Stimulated activated CD4-positive, alpha-beta T cell treated with anti-CD3 and anti-CD28 coated beads, Interleukin-12 subunit alpha, Interleukin-12 subunit beta, amount 100 ng/mL, for 4 hours (primary cell): ENCODE measurements at regions not wholly inside any gene's neighbourhood (a gene's known extent, or its start where the extent isn't known, plus 50 kb on each side); places are given as distances from the start of the nearest gene placed in this dataset.
"Not testable (repeated sequence)": the region's sequence is repeated elsewhere in the genome, so short reads cannot be mapped to it uniquely, and the experiment has no call there.

Experiments used
- DNase-seq: peaks from one replicate; pipeline ENCODE4 v3.0.0-alpha.2; 2020

DNA sequence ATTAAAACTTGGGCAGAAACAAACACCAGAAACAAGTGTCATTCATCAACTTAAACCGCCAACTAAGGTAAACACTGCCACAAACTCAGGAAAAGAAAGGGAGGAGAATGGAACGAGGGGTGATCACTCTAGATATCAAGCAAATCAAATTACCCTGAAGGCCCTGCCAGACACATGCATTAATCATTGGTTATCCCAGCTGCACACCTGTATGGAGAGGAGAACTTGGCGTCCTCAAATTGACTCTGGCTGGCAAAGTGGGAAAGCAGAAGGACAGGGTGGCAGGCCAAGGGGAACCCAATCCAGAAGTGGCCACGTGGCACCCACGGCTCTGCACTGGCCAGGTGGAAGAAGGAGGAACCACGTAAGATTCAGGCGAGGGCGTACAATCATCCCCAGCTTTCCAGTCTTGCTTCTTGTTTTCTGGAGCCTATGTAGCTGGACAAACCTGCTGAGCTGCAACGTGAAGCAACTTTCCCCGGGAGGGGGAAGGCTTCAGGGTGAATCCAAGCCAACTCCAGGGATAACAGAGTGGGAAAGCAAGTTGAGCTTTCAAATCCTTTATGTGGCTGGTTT, 156.2 kb upstream of the JARID2 start:
- DNase-seq: no peak

GRCh38 chr6:15090145-15090579, 155.7 kb upstream of the JARID2 start:
- no peak for DNase-seq

DNA sequence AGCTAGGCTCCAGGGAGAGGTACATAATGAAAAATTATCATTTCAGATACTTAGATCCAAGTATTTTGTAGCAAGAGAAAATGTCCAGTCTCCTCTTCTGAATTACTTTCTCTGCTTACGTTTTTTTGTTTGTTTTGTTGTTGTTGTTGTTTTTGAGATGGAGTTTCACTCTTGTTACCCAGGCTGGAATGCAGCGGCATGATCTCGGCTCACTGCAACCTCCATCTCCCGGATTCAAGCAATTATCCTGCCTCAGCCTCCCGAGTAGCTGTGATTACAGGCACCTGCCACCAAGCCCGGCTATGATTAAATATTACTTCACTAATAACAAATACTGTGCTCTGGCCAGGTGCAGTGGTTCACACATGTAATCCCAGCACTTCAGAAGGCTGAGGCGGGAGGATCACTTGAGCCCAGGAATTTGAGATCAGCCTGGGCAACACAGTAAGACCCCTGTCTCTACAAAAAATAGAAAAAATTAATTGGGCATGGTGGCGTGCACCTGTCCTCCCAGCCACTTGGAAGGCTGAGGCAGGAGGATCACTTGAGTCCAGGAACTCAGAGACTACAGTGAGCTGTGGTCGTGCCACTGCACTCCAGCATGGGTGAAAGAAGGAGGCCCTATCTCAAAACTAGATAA, 155.0 kb upstream of the JARID2 start:
- no peak for DNase-seq

DNA sequence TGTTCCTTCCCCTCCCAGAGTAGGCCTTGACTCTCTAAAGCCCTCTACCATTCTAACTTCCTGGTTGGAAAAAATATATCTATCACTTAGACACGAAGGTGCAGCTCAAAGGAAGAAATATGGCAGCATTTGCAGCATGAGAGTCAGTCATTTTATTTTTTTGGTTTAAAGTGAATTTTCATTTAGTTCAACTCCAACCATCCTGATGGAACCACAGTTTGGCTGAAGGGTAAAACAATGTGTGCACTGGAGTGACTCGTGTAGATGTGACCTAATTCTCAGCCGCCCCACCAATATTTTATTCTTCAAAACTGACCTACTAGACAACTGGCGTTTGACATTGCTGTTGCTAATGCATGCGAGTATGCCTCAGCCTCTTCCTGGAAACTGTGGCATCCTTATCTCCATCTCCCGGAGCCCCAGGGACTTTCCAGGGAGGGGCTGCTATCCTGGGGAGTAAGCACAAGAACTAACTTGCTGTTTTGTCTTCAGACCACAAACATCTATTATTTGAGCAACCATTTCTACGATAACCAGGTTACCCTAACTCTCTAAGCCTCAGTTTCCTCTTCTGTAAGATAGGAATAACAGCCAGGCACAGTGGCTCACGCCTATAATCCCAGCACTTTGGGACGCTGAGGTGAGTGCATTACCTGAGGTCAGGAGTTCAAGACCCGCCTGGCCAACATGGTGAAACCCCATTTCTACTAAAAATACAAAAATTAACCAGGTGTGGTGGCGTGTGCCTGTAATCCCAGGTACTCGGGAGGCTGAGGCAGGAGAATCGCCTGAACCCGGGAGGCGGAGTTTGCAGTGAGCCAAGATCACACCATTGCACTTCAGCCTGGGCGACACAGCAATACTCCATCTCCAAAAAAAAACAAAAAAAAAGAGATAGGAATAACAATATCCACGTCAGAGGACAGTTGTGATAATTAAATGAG, 148.7 kb upstream of the JARID2 start:
- no peak for DNase-seq

DNA sequence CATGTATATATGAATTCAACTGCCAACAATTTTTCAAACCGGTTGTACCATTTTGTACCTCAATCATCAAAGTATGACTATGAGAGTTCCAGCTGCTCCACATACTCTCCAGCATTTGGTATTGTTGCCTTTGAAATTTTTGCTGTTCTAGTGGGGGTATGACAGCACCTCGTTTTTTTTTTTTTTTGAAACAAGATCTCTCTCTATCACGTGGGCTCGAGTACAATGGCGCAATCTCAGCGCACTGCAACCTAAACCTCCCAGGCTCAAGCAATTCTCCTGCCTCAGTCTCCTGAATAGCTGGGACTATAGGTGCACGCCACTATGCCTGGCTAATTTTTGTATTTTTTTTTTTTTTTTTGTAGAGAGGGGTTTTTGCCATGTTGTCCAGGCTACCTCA, 144.7 kb upstream of the JARID2 start:
- DNase-seq: no peak

DNA sequence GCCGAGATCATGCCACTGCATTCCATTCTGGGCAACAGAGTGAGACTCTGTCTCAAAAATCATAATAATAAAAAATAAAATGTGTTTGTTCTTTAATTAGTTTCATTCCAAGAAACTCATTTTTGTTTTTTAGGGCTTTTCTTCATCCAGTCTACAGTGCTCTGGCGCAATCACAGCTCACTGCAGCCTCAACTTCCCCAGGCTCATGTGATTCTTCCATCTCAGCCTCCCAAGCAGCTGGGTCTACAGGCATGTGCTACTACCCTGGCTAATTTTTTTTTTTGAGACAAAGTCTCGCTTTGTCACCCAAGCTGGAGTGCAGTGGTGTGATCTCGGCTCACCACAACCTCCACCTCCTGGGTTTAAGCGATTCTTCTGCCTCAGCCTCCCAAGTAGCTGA, 143.6 kb upstream of the JARID2 start:
- DNase-seq: no peak

DNA sequence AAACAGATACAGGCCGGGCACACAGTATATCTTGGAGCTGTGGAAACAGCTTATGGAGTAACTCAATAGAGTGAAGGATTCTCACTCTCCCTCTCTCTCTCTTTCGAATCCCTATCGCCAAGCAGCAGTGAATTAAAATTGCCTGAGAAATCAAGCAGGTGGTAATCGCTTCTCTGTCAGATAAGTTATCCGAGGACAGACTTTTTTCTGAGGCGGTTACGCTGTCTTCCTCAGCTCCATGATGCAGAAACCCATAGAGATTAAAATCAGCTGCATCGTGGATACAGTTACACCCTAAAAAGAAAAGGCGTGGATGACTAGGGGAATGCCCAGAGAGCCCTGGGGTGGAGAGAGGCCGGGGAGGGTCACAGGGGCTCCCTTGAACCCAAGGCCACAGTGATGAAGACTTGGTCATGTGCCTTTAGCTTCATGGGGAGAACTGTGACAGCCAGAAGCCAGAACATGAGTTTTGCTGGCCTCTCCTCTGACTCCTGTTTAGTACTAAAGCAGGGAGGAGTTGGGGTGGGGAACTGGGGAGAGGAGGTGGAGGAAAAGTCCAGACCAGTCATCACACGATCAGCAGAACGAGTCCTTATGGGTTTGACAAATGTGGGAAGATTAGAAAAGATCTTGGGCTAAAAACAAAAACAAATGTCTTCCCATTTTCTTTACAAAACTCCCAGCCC, 138.8 kb upstream of the JARID2 start:
- DNase-seq: no peak

DNA sequence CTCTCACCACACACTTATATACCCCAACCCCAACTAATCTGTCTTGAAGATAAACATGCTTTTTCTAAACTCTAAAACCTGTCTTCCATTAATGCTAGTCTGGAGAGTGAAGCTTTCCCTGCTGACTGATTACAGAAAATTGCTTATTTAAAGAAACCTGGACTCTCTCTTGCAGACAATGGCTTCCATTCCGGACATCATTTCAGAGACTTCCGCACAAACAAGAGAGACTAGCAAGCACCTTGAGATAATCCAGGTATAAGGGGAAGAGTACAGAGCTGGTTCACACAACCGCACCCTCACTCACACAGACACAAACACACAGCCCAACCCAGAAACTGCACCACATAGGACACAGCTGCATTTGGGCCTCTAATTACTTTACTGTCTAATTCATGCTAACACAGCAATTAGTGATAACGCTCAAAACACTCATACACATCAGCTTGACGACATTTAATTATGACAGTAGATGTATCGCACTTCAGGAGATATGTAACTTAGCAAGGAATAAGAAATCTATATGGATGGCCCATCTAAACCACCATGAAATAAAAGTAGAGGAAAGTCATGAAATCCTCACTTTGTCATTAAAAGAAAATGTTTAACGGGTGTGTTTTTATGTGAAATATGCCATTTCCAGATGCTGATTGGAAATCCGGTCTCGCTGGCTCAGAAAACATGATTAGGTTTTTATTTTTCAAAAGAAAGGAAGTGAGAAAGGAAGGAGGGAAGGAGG, 138.1 kb upstream of the JARID2 start:
- no peak for DNase-seq

DNA sequence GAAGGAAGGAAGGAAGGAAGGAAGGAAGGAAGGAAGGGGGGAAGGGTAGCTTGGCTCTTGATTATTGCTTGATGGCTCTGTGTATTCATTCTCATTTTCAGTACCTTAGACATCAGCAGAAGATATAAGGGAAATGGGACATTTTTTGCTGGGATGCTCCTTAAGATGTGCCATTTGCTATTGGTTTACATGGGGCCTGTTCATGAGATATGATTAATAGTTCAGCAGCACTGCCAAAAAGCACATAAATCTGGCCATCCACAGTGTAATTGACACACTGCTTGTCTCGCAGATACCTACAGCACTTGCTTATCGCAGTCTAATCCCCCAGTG, 137.5 kb upstream of the JARID2 start:
- no peak for DNase-seq

GRCh38 chr6:15109338-15110090, 136.4 kb upstream of the JARID2 start:
- DNase-seq: no peak

DNA sequence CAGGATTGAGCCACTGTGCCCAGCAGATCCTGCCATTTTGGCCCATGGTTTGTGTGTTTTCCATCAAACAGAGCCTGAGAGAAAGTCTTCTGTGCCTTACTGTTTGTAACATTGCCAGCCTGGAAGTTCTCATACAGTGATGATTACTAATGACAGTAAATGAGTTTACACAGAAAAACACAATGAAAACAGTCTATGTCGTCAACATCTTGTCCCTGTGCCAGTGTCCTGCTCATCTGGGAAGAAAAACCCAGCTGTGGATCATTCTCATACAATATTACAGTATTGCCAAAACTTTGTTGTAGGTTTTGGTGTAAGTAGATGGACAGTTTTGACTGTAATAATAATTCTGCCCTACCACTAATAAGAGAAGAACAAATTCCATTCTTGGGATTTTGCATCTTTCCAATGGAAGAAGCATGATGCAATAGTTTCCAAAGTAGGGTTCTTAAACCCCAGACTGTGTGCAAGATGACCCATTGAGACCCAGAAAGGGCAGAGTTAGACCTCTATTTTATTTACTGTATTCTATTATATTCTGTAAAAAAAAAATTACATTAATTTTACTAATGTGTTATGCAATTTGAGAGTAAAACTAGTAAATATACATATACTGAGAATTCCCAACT, 135.0 kb upstream of the JARID2 start:
- no peak for DNase-seq

DNA sequence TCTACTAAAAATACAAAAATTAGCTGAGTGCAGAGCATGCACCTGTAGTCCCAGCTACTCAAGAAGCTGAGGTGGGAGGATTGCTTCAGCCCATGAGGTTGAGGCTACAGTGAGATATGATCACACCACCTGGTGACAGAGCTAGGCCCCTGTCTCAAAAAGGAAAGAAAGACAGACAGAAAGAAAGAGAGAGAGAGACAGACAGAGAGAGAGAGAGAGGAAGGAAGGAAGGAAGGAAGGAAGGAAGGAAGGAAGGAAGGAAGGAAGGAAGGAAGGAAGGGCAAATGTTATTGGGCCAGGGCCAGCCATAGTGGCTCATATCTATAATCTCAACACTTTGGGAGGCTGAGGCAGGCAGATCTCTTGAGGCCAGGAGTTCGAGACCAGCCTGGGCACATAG, 134.3 kb upstream of the JARID2 start:
- not testable (repeated sequence) for DNase-seq

- DNase-seq: no peak
These were observed 132.3 kb upstream of the JARID2 start for GRCh38 chr6:15113587-15113986.

DNA sequence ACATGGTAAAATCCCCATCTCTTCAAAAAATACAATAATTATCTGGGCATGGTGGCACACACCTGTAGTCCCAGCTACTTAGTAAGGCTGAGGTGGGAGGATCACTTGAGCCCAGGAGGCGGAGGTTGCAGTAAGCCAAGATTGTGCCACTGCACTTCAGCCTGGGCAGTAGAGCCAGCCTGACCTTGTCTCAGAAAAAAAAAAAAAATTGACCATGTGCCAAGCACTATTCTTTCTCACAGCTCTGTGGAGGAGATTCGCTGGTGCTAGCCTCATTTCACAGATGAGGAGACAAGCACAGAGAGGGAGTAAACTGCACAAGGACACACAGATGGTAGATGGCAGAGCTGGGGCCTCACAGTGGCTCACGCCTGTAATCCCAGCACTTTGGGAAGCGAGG, 131.8 kb upstream of the JARID2 start:
- no peak for DNase-seq

DNA sequence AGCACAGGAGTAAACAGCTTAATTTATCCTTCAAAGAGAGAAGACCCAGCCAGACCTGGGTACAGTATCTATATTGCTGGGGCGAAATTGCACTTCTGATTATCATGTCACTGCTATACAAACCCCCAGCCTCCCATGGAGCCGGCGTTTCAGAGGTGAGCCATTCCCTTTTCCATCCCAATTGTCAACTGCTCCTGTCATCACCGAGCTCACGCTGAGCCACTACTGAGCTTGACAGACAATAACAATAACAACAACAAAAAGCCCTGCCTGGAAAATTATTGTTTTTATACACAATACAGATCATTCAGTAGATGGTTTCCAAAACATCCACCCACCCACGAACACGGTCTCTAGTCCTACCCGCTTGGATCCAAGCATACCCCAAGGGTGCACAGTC, 129.0 kb upstream of the JARID2 start:
- DNase-seq: no peak

DNA sequence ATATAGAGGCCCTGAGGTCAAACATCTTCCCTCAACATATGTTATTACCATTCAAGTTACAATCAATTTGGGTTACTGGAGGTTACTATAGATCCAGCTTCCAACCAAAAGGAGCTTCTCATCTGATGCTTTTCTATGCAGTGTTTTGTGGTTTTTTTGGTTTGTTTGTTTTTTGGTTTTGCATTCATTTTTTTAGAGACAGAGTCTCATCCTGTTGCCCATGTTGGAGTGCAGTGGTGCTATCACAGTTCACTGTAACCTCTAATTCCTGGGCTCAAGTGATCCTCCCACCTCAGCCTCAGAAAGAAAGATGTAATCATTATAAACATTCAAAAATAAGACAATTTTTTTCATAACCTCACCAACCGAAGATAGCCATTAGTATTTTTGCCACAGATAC, 124.4 kb upstream of the JARID2 start:
- DNase-seq: no peak

GRCh38 chr6:15121977-15122550, 123.8 kb upstream of the JARID2 start:
- no peak for DNase-seq

- no peak for DNase-seq
These were observed 116.0 kb upstream of the JARID2 start for GRCh38 chr6:15129887-15130286.

DNA sequence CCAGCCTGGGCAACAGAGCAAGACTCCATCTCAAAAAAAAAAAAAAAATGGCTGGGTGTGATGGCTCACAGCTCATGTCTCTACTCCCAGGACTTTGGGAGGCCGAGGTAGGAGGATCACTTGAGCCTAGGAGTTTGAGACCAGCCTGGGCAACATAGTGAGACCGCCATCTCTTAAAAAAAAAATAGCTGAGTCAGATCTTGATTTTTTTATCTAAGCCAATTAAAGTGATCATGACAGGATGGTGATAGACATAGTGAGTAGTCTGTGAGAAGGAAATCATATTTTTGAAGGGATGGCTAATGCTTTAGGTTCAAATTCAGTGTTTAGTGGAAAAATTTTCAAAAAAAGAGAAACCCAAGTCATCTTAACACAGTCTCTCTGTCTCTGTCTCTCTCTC, 114.6 kb upstream of the JARID2 start:
- no peak for DNase-seq

DNA sequence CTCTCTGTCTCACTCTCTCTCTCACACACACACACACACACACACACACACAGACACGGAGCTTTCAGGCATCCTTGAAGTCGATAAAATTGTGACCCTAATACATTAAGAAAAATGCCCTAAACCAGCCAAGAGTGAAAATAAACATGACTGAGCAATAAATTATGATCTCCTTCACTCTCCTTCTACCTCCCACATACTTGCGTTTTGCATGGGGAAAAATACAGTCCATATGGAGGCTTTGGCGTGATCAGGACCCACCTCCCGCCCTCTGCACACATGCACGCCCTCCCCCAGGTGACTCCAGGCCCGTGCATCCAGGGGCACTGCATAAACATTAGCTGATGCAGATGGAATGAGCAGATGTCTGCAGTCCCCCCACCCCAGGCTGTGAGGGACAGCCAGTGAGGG, 114.2 kb upstream of the JARID2 start:
- no peak for DNase-seq

GRCh38 chr6:15132167-15132566, 113.7 kb upstream of the JARID2 start:
- no peak for DNase-seq
